Osteocyte (in vitro differentiated cells): ENCODE measurements at regions not wholly inside any gene's neighbourhood (a gene's known extent, or its start where the extent isn't known, plus 50 kb on each side); places are given as distances from the start of the nearest gene placed in this dataset.
"Not testable (repeated sequence)": the region's sequence is repeated elsewhere in the genome, so short reads cannot be mapped to it uniquely, and the experiment has no call there.

Experiments
- DNase-seq: peaks from one replicate; pipeline ENCODE4 v3.0.0; 2021; ENCODE audit warnings: mixed read lengths; ENCODE audit not compliant: unreplicated experiment; ENCODE audit errors: extremely low spot score
- H3K27ac Mint-ChIP-seq: one replicate; pipeline ENCODE4 v1.8.0; 2021; ENCODE audit warnings: mild to moderate bottlenecking, mixed read lengths; ENCODE audit not compliant: unreplicated experiment
- H3K27me3 Mint-ChIP-seq: one replicate; pipeline ENCODE4 v1.8.0; 2021; ENCODE audit warnings: mixed read lengths; ENCODE audit not compliant: unreplicated experiment
- H3K36me3 Mint-ChIP-seq: one replicate; pipeline ENCODE4 v1.8.0; 2021; ENCODE audit warnings: mixed read lengths; ENCODE audit not compliant: unreplicated experiment
- H3K4me1 Mint-ChIP-seq: one replicate; pipeline ENCODE4 v1.8.0; 2021; ENCODE audit warnings: mixed read lengths; ENCODE audit not compliant: unreplicated experiment
- H3K4me3 Mint-ChIP-seq: one replicate; pipeline ENCODE4 v1.8.0; 2021; ENCODE audit warnings: mild to moderate bottlenecking, moderate library complexity, mixed read lengths; ENCODE audit not compliant: unreplicated experiment
- H3K9me3 Mint-ChIP-seq: one replicate; pipeline ENCODE4 v1.8.0; 2021; ENCODE audit warnings: mixed read lengths; ENCODE audit not compliant: unreplicated experiment
- TF ChIP-seq, protein P1 (sequence below): fragments of 200-600 bp; sonication (generic); IDR thresholded peaks from 2 replicates; pipeline ENCODE4 v1.5.0; 2021; ENCODE audit warnings: antibody characterized with exemption, mild to moderate bottlenecking, moderate library complexity

DNA sequence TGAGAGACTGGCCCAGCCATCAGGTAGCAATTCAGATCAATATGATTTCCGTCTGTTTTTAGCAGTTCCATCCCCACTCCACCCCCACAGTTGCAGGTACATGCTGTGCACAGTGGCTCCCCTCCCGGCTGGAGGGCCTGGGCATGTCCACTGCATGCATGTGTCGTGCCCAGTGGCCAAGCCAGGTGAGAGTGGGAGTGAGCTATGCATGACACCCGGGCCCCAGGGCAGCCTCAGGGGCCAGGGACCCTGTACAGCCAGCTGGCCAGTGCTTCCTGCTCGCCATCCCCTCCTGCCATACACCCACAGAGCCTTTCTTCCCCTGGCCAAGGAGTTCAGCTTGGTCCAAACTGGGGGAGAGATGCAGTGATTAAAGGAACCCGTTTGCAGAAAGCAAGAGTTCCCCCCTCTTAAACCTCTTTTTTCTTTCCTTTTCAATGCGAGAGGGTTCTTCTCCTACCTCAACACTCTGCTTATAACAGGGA lies 135.3 kb downstream of the THBS2 start:
- Mint-ChIP-seq H3K27ac (no peak overlapping the region), H3K9me3 (no peaks in the 10 kb centered on the region), H3K27me3 (no peaks in the 10 kb centered on the region), H3K4me3 (no peak overlapping the region), H3K4me1 (peaks cover 10% of the 10 kb centered on the region), H3K36me3 (no peaks in the 10 kb centered on the region)
- DNase-seq, result no peak
- TF ChIP-seq, protein P1, sequence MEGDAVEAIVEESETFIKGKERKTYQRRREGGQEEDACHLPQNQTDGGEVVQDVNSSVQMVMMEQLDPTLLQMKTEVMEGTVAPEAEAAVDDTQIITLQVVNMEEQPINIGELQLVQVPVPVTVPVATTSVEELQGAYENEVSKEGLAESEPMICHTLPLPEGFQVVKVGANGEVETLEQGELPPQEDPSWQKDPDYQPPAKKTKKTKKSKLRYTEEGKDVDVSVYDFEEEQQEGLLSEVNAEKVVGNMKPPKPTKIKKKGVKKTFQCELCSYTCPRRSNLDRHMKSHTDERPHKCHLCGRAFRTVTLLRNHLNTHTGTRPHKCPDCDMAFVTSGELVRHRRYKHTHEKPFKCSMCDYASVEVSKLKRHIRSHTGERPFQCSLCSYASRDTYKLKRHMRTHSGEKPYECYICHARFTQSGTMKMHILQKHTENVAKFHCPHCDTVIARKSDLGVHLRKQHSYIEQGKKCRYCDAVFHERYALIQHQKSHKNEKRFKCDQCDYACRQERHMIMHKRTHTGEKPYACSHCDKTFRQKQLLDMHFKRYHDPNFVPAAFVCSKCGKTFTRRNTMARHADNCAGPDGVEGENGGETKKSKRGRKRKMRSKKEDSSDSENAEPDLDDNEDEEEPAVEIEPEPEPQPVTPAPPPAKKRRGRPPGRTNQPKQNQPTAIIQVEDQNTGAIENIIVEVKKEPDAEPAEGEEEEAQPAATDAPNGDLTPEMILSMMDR, result no peak

DNA sequence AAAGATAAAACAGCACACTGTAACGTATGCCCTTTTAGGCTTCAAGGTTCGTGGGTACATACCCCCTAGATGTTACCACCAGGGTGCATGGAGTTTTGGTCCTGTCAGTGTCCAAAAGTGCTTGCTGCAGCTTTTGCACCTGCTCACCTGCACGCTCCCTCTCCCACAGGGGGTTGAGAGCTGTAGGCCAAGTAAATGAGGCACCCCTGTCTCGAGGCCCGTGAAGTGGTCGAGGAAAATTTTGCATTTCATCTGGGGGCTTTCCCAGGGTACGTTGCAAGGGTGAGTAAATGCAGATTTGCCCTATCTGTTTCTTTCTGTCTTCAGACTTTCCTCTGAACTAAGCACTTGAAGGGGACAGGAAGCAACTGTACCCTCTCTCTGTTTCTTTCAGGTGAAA lies 136.0 kb downstream of the THBS2 start:
- H3K9me3 Mint-ChIP-seq, result peaks cover under 1% of the 10 kb centered on the region
- H3K4me1 Mint-ChIP-seq, result peaks cover 10% of the 10 kb centered on the region
- no peak overlapping the region for H3K4me3 Mint-ChIP-seq
- no peaks in the 10 kb centered on the region for H3K36me3 Mint-ChIP-seq
- no peaks in the 10 kb centered on the region for H3K27me3 Mint-ChIP-seq
- TF ChIP-seq, protein P1, result no peak
- H3K27ac Mint-ChIP-seq, result no peak overlapping the region
- peak; percentile 73 for DNase-seq

DNA sequence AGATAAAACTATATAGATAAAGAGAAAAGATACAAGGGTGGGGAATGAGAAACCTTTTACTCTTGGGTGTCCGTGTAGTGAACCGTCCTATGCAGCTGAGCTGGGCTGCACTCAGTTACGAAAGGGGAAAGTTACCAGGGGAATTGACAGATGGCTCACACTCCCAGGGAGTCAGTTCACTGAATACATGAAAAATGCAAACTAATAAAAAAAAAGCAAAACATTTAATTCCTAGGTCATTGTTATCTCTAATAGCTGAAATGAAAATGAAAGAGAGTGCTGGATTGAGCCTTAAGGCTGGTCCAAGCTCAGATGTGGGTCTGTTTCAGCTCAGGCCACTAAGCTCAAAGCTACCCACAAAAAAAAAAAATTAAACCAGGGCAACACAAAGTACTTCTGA lies 138.0 kb downstream of the THBS2 start:
- Mint-ChIP-seq H3K27me3 (no peaks in the 10 kb centered on the region), H3K36me3 (no peaks in the 10 kb centered on the region), H3K4me3 (no peak overlapping the region), H3K9me3 (peaks cover 8% of the 10 kb centered on the region), H3K27ac (no peak overlapping the region), H3K4me1 (peaks cover 17% of the 10 kb centered on the region)
- no peak for DNase-seq
- TF ChIP-seq, protein P1, result no peak

DNA sequence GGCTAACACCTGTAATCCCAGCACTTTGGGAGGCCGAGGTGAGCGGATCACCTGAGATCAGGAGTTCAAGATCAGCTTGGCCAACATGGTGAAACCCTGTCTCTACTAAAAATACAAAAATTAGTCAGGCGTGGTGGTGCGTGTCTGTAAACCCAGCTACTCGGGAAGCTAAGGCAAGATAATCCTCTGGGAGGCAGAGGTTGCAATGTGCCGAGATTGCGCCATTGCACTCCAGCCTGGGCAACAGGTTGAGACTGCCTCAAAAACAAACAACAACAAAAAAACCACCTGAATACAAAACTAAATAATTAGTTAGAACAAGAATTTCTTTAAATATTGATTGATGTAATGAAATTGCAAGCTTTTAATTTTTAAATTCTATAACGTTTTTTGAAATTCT lies 139.0 kb downstream of the THBS2 start:
- H3K4me1 Mint-ChIP-seq, result peaks cover 17% of the 10 kb centered on the region
- not testable (repeated sequence) for H3K4me3 Mint-ChIP-seq, H3K36me3 Mint-ChIP-seq, DNase-seq, H3K27ac Mint-ChIP-seq, H3K9me3 Mint-ChIP-seq, H3K27me3 Mint-ChIP-seq

DNA sequence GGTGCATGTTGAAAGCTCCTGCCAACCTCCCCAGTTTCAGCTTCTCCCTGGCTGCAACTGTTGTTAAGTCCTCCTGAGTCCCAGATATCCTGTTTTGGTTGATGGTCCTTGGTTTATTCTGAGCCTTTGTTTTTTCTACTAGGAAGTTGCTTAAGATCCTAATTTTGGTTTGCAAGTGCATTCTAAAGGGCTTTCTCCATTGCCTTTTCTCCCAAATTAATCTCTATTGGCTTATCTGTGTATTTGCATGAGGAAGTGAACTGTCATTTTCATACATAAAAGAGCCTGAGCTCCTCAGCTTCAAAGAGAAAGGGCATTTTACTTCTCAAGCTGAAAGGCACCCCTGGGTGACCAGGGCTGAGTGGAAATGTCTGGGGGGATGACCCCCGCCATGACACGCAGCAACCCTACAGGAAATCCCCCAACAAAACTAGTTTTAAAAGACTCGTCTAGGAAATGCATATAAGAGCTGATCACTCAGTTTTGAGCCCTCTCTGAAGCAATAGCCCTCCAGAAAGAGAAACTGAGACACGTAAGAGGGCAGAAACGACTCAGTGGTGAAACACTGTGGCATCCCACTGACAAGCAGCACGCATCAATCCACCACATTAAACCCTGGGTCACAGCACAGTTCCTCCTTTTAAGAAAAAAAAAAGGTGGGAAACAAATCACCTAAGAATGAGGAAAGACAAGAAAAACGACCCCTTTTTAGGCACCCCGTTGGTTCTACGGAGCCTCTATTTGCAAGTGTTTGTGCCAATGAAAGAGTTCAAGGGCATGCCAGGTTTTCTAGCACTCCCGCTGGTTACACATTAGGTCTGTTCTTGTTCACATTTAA lies 140.9 kb downstream of the THBS2 start:
- no peak overlapping the region for H3K27ac Mint-ChIP-seq
- TF ChIP-seq, protein P1, result no peak
- H3K27me3 Mint-ChIP-seq, result no peaks in the 10 kb centered on the region
- no peak overlapping the region for H3K4me3 Mint-ChIP-seq
- H3K9me3 Mint-ChIP-seq, result peaks cover 15% of the 10 kb centered on the region
- DNase-seq, result no peak
- H3K4me1 Mint-ChIP-seq, result peaks cover 19% of the 10 kb centered on the region
- no peaks in the 10 kb centered on the region for H3K36me3 Mint-ChIP-seq
